NCI-H446 treated with DMSO at 0.1 percent for 48 hours (cell line): ENCODE measurements at regions not wholly inside any gene's neighbourhood (a gene's known extent, or its start where the extent isn't known, plus 50 kb on each side); places are given as distances from the start of the nearest gene placed in this dataset.
"Not testable (repeated sequence)": the region's sequence is repeated elsewhere in the genome, so short reads cannot be mapped to it uniquely, and the experiment has no call there.

Source experiments
- DNase-seq: peaks from one replicate; lab custom pipeline; 2025; lab: John Stamatoyannopoulos, UW

GRCh38 chr12:67759829-67760228 lies 111.3 kb downstream of the DYRK2 start:
- DNase-seq: no peak

GRCh38 chr12:67760586-67761275 lies 112.2 kb downstream of the DYRK2 start:
- DNase-seq: no peak

DNA sequence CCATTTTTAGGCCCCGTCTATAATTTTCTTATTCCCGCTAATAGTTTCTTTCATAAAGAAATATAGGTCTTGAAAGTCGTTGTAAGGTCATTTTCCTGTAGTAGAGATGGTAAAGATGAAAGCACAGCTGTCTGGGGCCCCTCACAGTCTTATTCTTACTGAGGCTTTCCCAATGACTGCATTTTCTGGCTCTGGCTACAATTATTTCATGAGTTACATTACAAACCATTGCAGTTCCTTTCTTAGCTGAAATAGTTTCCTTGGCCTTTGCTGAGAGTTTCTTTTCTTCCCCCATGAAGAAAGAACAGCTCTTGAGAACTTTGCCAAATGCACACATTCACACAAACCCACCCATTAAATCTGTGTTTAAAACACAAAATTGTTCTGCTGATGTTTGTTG lies 113.0 kb downstream of the DYRK2 start:
- no peak for DNase-seq

DNA sequence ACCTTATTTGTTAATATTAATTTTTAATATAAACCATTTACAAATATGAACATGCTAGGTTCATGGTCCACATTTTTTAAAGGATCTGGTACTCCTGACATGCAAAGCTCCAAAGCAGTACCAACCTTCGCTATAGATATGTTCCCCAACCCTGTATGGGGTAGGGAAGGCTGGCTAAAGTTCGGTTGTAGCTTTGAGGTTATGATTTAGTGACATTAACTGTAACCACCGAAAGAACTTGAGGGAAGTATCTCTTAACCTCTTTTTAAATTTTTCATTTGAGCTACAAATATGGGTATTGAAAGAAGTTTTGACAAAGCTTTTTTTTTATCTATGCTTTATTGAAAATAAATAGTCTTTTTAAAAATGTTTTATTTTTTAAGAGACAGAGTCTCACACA lies 115.5 kb downstream of the DYRK2 start:
- DNase-seq: no peak

GRCh38 chr12:67764946-67765619 lies 116.5 kb downstream of the DYRK2 start:
- no peak for DNase-seq

DNA sequence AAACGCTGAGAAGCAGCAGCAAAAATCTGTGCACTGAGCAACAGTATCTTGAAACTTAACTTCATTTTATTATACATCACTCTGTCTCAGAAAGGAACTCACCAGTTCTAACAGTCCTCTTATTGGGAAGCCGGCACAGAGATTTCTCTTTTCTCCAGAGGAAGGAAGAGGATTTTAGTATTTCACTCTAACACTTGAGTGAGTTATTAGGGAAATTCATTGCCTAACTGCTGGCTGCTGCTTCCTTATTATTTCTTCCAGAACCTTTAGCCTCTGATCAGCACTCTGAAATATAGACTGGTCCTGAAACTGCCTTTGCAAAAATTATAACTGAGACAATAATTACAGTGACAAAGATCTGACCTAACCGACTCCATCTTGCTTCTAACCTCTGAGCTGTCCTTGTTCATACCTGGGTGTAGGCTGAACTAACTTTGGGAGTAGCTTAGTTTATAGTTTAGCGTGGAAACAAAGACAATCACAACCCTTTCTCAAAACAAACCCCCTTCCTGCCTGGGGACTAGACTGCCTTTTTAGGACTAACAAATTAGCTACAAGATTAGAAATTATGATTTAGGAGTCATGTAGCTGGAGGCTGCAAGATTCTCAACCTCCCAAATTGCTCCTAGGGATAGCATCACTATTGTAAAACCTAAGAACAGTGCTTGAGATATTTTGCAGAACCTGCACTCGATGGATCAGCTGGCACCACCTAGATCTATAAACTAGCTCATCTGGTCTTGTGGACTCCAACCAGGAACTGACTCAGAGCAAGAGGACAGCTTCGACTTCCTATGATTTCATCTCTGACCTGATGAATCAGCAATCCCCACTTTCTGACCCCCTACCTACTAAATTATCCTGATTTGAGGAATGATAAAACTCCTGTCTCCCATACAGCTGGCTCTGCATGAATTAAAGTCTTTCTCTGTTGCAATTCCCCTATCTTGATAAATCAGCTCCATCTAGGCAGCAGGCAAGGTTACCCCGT lies 117.5 kb downstream of the DYRK2 start:
- no peak for DNase-seq

GRCh38 chr12:67772267-67773169 lies 124.0 kb downstream of the DYRK2 start:
- no peak for DNase-seq

DNA sequence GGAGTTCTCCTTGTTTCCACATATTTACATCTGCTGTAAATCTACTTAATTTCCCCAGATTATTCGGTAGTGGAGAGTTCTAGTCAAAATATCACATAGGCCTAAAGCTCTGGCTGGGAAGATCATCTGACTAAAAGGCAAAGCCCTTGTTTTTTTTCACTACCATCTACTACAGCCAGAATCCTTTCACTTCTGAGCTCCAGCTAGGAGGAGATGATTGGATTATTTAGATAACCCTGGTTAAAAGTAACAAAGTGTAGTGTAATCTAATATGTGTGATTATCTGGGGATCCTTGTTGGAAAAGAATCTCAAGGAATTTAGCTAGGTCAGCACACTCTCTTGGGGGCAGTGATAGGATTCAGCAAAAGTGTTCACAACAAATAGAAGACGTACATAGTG lies 125.4 kb downstream of the DYRK2 start:
- DNase-seq: no peak

GRCh38 chr12:67774983-67775587 lies 126.5 kb downstream of the DYRK2 start:
- DNase-seq: no peak

DNA sequence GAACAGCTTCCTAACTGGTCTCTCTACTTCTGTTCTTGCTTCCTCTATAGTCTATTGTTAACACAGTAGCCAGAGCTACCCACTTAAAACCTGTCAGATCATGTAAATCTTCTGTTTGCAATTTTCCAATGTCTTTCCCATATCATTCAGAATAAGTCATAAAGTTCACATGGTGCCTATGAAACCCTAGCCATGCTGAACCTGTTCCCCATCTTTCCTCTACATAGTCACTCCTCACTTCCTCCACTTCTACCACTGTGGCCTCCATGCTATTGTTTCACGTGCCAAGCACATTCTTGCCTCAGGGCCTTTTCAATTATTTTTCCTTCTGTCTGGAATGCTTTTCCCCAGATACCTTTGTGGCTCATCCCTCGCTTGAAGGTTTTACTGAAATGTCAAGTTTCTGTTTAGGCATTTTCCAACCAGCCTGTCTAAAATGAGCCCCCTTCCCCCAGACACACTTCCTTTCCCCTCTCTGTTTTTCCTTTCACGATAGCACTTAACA lies 132.1 kb downstream of the DYRK2 start:
- DNase-seq: no peak

GRCh38 chr12:67782573-67782972 lies 134.0 kb downstream of the DYRK2 start:
- no peak for DNase-seq

- DNase-seq: no peak
Measured at GRCh38 chr12:67783393-67783792, 134.8 kb downstream of the DYRK2 start.

DNA sequence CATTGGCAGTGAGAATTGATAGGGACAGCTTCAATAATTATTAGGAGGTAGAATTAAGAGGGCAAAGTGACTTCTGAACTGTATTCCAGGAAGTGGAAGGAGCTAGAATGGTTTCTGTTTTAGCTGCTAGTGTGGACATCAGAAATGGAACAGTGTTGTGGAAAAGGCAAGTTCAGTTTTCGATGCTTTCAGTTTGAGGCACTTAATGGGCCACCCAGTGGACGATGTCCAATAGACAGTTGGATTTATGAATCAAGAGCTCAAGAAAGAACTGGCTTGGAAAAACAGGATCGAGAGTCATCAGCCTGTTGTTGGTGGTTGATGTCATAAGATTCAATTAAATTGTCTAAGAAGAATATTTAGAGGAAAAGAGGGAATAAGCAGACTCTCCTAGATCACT lies 136.3 kb downstream of the DYRK2 start:
- DNase-seq: no peak

GRCh38 chr12:67786086-67786485 lies 137.5 kb downstream of the DYRK2 start:
- no peak for DNase-seq

DNA sequence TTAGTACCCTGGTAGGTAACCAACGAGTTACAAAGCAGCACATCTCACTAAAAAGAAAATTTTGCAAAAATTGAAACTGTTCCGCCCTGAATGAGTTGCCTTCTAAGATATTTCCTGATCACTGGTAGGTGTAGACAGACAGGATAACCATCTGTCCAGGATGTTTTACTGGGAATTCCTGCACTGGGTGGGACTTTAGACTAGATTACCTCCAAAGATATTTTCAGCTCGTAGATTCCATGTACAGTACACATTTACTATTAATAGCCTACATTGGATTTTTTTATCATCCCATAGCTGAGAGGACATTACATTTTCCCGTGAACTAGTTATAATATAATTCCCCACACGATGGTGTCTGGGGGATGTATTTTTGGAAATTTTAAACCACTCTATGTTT lies 139.6 kb downstream of the DYRK2 start:
- no peak for DNase-seq

GRCh38 chr12:67789266-67789665 lies 140.7 kb downstream of the DYRK2 start:
- DNase-seq: no peak

DNA sequence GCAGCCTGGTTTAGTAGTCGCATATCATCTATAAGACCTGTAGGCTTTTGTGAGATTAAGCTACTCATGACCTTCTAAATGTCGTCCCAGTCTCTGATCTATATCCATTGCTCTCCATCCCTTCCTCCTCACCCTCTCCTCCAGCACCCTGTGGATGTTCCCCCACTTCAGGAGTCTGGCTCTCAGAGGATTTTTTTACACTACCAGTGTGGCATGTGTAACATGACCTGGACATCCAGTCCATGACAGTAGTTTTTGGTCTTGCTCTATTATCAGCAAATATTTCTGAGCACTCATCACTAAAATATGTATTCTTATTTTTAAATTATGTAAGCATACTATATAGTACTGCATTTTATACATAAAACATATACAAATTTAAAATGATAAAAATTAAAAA lies 142.1 kb downstream of the DYRK2 start:
- DNase-seq: no peak

- not testable (repeated sequence) for DNase-seq
Measured at GRCh38 chr12:67791362-67791761, 142.8 kb downstream of the DYRK2 start.

DNA sequence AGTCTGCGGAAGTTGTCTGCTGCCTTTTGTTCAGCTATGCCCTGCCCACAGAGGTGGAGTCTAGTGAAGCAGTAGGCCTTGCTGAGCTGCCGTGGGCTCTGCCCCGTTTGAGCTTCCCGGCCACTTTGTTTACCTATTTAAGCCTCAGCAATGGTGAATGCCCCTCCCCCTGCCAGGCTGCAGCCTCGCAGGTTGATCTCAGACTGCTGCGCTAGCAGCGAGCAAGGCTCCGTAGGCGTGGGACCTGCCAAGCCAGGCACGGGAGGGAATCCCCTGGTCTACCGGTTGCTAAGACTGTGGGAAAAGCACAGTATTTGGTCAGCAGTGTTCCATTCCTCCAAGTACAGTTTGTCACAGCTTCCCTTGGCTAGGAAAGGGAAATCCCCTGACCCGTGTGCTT lies 143.6 kb downstream of the DYRK2 start:
- DNase-seq: no peak

- no peak for DNase-seq
Measured at GRCh38 chr12:67794161-67794560, 145.6 kb downstream of the DYRK2 start.

GRCh38 chr12:67795236-67795635 lies 146.7 kb downstream of the DYRK2 start:
- DNase-seq: no peak
